ENCODE measurements at regions not wholly inside any gene's neighbourhood (a gene's known extent, or its start where the extent isn't known, plus 50 kb on each side); places are given as distances from the start of the nearest gene placed in this dataset.
"Not testable (repeated sequence)": the region's sequence is repeated elsewhere in the genome, so short reads cannot be mapped to it uniquely, and the experiment has no call there.

DNA sequence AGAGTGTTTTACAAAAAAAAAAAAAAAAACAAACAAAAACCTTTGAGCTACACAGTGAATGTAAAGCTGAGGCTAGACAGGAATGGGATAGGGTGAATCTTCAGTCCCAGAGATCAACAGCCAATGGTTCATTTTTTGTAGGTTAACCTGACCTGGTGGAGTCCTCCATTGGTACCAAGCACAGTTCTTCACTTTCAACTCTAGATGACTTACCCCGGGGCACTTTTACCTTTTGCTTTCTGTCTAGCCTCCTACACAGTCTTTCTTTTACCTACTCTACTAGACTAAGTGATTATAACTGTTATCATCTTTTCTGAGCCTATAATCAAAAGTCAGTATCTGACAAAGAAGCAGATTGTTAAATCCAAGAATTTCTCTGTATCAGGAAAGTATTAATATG lies 50.9 kb downstream of the ANXA2R start:
- no peak for DNase-seq

DNA sequence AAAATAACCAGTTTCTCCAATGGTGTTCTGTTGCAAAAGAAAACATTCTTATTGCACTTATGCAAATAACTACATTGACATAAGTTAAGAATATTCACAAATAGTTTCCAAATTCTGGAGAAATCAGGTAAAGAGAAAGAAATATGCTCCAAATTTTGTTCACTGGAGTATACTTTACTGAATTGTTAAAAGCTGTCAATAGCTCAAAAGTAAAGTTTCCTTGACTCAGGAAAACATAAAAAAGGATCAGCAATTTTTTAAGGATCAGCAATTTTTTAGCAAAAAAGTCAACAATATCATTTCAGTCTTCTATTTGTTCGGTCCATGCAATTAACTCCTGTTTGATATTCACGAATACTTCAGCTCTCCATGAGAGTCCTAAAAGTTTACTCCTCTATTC lies 51.6 kb downstream of the ANXA2R start:
- peak; percentile 41 for DNase-seq

DNA sequence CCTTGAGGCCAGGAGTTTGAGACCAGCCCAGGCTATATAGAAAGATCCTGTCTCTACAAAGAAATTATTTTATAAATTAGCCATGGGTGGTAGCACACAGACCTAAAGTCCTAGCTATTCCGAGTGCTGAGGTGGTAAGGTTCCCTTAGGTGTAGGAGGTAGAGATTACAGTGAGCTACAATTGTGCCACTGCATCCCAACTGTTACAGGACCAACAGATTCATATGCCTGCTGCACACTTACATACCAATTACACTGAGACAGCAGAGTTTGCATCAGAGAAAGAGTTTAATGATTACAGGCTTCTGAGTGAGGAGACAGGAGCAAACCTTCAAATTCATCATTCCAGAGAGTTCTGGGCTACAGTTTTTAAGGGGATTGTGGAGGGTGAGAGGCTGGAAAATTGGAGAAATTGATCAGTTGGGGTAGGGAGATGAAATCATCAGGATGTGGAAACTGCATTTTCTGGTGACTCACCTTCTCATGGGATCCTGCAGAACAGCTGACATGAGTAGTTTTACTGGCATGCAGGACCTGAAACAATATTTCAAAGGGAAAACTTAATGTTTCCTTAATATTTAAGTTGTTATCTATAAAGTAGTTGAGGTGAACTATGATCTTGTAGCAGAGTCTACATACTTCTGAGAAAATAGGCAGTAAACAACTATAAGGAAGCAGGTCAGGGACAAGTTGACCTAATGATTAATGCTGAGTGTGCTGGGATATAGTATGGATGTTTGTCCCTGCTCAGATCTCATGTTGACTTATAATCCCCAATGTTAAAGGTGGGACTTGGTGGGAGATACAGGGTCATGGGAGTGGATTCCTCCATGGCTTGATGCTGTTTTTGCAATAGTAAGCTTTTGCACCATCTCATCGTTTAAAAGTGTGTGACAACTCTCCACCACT lies 54.7 kb downstream of the ANXA2R start:
- DNase-seq: no peak

DNA sequence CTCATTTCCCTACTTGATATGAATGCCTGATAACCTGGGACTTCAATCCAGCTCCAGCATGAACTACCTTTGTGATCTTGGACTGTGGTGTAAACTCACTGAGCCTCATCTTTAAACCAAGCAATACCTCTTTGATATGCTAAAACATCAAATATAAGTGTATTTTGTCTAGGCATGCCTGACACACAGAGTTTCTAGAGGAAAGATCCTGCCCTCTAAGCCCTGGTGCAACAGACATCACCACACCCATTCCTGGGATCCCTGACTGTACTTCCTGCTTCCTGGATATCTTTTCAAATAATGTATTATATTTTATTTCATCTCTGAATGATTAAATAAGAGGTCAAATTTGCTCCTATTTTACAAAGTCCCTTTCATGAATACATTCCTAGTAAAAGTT lies 55.8 kb downstream of the ANXA2R start:
- DNase-seq: no peak

DNA sequence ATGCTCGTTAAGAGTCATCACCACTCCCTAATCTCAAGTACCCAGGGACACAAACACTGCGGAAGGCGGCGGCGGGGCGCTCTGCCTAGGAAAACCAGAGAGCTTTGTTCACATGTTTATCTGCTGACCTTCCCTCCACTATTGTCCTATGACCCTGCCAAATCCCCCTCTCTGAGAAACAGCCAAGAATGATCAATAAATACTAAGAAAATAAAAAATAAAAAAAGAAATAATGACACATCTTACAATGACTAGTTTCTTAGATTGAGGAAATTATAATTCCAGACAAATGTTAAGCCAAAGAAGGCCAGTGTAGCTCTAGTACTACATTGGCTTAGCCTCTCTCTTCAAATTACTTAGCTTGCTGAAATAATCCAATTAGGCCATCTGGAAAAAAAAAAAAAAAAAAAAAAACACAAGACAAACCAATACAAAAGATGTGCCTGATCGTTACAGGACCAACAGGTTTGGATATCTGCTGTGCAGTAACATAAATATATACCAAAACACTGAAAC lies 58.0 kb downstream of the ANXA2R start:
- peak; percentile 93 for DNase-seq

DNA sequence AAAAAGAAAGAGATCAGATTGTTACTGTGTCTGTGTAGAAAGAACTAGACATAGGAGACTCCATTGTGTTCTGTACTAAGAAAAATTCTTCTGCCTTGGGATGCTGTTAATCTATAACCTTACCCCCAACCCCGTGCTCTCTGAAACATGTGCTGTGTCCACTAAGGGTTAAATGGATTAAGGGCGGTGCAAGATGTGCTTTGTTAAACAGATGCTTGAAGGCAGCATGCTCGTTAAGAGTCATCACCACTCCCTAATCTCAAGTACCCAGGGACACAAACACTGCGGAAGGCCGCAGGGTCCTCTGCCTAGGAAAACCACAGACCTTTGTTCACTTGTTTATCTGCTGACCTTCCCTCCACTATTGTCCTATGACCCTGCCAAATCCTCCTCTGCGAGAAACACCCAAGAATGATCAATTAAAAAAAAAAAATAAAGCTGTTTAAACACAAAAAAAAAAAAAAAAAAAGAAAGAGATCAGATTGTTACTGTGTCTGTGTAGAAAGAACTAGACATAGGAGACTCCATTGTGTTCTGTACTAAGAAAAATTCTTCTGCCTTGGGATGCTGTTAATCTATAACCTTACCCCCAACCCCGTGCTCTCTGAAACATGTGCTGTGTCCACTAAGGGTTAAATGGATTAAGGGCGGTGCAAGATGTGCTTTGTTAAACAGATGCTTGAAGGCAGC lies 58.6 kb downstream of the ANXA2R start:
- not testable (repeated sequence) for DNase-seq

DNA sequence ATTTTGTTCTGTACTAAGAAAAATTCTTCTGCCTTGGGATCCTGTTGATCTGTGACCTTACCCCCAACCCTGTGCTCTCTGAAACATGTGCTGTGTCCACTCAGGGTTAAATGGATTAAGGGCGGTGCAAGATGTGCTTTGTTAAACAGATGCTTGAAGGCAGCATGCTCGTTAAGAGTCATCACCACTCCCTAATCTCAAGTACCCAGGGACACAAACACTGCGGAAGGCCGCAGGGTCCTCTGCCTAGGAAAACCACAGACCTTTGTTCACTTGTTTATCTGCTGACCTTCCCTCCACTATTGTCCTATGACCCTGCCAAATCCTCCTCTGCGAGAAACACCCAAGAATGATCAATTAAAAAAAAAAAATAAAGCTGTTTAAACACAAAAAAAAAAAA lies 59.1 kb downstream of the ANXA2R start:
- not testable (repeated sequence) for DNase-seq

DNA sequence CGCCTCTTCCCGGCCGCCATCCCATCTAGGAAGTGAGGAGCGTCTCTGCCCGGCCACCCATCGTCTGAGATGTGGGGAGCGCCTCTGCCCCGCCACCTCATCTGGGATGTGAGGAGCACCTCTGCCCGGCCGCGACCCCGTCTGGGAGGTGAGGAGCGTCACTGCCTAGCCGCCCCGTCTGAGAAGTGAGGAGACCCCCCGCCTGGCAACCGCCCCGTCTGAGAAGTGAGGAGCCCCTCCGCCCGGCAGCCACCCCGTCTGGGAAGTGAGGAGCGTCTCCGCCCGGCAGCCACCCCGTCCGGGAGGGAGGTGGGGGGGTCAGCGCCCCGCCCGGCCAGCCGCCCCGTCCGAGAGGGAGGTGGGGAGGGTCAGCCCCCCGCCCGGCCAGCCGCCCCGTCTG lies 59.7 kb downstream of the ANXA2R start:
- not testable (repeated sequence) for DNase-seq

DNA sequence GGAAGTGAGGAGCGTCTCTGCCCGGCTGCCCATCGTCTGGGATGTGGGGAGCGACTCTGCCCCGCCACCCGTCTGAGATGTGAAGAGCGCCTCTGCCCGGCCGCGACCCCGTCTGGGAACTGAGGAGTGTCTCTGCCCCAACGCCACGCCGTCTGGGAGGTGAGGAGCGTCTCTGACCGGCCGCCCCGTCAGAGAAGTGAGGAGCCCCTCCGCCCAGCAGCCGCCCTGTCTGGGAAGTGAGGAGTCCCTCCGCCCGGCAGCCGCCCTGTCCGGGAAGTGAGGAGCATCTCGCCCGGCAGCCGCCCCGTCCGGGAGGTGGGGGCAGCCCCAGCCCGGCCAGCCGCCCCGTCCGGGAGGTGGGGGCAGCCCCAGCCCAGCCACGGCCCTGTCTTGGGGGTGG lies 60.9 kb downstream of the ANXA2R start:
- not testable (repeated sequence) for DNase-seq

DNA sequence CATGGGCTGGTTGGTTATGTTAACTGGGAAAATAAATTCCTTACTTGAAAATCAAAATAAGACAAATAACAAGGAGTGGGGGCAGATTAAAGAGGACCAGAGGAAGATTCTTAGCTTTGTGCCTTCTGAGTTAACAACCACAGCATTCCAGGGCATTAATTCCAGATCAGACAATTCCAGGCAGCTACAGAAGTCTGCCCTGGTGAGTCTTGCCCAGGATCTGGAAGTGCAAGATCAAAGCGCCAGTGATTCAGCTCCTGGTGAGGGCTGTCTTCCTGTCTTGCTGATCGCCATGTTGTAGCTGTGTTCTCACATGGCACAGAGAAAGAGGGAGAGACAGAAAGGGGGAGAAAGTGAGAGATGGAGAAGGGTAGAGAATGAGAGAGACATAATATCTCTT lies 65.6 kb downstream of the ANXA2R start:
- no peak for DNase-seq

DNA sequence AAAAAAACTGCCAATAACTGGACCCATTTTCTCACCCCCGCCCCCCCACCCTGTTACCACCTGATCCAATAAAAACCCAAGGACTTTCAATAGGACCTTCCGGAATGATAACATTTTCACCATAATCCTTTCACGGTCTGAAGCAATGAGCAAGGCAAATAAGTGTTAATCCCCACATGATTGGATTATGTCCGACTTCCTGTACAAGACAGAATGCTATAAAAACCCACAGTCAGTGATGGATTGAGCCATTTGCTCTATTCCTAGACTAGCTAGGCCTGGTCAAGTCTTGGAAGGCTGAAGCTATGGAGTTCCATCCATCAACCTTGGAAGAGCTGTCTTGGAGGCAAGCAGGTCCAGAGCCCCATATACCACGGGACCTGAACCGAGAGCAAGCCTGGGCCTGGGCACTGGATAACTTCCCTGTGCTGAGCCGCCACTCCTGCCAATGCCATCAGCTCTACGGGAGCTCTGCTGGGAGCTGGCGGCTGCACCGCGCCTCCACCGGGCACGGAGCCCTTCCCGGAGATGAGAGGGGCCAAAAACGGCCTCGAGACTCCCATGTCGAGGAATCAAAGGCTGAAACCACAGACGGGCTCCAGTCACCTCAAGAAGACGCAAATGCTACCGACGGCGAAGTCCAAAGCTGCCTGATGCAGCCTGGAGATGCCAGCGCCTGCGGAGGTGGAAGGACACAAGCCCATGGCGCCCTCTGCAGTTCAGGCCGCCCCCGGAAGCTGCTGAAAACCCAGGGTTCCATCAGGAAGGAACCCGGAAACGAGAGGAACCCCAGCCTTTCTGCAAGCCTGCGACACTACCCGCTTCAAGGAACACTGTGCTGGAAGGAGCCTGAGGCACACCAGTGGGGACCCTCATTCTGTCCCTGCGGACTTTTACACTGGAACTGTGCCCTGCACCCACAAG lies 69.2 kb downstream of the ANXA2R start:
- no peak for DNase-seq

DNA sequence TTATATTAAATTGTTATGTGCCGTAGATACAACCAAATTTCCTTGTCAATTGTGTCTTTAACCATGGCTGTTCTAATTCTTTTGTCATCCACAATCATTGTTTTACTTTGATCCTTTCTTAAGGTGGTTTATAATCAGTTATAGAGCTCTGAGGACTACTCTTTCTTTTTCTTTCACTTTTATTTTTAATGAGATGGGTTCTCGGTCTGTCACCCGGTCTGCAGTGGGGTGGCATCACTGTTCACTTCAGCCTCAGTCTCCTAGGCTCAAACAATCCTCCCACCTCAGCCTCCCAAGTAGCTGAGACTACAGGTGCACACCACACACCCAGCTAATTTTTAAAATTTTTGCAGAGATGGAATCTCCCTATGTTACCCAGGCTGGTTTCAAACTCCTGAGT lies 74.2 kb downstream of the ANXA2R start:
- DNase-seq: no peak

DNA sequence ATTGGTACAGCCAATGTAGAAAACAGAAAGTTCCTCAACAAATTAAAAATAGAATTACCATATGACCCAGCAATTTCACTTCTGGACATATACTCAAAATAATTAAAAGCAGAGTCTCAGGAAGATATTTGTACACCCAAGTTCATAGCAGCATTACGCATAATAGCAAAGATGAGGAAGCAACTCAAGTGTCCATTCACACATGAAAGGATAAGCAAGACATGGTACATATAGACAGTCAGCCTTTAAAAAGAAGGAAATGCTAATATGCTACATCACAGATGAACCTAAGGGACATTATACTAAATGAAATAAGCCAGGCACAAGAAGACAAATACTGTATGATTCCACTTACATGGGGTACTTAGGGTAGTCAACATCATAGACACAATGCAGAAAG lies 76.7 kb downstream of the ANXA2R start:
- no peak for DNase-seq

DNA sequence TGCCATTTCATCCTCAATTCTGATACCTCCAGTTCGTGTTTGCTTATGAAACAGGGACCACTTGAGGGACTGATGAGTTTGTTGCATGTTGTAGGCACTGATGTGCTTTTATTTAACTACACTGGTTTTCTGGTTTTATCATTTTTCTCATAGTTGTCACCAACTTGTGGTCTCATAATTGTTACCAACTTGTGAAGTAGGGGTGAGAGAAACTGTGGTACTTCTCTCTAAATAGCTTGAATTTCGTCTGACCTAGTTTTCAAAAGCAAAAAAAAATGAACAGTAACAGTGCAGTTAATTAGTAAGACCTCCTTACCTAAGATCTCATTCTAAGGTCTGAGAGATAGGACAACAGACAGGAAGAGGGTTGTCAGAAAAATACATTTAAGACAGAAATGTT lies 78.0 kb downstream of the ANXA2R start:
- DNase-seq: no peak

DNA sequence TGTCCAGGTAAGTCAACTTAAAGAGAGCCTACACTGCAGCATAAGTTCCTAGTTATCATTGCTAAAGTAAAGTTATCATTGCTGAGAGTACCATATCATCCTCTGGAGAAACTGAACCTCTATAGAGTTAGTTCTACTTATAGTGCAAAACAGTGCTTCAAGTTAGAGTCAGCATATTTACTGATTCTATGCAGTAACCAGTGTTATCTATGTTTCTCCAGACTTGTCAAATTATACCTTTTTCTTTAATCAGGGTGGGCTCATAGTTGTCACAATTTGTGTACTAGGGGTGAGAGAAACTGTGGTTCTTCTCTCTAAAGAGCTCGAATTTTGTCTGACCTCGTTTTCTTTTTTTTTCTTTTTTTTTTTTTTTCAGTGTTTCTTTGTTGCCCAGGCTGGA lies 79.6 kb downstream of the ANXA2R start:
- peak; percentile 14 for DNase-seq

DNA sequence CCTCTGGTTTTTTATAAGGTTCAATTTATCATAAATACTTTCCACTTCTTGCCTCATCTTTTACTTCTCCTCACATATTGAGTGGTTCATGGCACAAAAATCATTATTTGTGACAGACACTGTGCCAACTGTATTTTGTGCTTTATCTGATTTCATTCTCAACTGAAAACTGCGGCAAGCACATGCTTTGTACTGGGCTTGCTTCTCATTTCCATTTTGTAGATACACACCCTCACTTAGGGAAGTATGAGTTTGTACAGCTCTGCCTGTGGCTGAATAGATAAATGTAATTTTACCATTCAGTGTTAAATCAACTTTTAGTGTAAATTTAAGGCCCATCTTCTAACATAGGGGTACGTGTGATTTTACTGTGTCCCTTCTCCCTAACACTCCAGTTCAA lies 83.6 kb downstream of the ANXA2R start:
- DNase-seq: peak; percentile 79

DNA sequence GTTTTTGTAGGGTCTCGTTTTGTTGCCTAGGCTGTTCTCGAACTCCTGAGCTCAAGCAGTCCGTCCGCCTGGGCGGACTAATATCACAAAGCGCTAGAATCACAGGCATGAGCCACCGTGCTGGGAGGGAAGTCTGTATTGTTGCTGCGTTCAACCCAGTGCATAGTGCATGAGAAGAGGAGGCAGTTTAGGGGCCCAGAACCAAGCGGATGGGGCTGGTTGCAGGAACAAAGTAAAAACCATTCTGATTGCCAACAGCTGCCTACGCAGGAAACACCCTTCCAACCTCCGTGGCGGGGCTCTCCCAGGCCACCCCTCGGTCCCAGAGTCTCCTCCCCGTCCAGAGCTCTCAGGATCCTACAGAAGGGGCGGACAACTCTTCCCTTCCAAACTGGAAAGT lies 87.1 kb downstream of the ANXA2R start:
- DNase-seq: no peak

DNA sequence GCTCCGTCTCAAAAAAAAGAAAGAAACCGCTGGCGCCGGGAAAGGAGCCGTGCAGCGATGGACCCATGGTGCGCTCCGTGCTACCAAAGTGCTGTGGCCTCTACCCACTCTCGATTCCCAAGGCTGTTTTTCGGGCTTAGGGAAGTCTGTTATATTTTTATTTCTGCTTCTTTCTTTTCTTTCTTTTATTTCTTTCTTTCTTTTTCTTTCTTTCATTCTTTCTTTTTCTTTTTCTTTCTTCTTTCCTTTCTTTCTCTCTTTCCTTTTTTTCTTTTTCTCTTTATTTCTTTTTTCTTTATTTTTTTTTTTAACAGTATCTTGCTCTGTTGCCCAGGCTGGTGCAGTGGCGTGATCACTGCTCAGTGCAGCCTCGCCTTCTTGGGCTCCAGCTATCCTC lies 87.5 kb downstream of the ANXA2R start:
- DNase-seq: no peak

DNA sequence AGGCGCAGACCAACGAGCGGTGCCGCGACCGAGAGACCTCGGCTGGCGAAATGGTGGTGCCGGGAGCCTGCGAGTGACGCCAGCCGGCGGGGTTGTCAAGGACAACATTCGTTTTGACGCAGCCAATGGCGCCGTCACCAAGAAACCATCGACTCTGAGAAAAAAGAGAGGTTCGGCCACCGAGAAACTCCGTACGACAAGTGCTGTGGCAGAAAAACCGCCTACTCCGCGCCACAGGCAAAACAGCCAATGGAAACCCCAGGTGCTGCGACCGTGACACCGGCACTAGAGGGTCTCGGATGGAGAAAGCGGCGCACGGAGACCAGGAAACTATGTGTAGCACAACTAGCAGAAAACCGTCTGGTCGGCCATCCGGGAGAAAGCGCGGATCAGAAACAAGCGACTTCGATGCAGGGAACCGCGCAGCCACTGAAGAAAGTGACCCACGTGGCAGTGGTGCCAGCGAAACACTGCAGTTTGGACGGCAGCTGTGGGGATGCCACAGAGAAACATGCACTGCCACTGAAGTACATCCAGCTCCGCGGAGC lies 88.8 kb downstream of the ANXA2R start:
- DNase-seq: no peak

DNA sequence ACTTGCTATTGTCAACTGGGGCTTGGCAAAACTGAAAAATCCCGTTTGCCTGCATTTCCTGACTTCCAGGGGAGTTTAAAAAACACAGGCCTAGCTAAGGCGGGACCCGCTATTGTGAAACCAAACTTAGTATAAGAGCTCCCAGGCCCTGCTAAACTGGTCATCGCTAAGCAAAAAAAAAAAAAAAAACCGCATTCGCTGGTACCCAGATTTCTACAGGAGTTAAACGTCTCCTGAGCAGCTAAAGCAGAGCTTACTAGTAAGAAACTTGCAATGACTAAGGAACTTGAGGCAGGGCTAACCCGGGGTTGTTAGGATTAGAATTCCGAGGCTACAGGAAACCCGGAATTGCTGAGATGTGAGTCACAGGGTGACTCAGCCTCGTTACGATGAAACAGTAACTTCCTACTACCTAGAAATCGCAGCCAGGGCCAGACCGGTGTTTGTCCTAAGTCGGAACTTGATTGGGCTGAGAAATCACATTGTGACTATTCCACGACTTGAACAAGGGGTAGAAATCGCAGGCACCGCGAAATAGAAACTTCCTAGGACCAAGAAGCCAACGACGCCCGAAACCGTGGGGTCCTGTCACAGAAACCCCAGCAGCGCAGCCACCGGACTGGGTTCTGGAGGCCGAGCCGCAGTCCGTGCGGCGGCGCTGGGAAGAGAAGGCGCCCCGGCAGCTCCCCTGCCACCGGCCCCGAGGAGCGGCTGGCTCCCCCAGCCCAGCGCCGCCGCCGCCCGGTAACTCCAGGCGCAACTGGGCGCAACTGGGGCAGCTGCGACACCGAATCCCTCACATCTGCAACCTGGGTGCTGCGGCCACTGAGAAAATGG lies 89.4 kb downstream of the ANXA2R start:
- DNase-seq: peak; percentile 94

DNA sequence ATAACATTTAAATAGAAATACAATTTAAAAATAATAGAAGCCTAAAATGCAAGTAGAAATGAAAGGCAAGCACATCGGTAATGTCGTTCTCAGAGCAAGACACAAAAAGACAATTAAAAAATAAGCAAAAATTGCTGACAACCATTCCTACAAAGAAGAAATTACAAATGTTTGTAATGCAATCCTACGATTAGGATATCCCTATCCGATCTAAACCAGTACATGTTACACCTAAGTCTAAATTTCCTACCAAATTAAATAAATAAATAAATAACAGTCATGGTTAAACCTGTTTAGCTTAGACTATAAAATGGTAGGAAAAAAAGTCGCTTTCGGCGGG lies 90.0 kb downstream of the ANXA2R start:
- DNase-seq: peak; percentile 69

Measured in OCI-M1 (cell line).